ENCODE measurements at regions not wholly inside any gene's neighbourhood (a gene's known extent, or its start where the extent isn't known, plus 50 kb on each side); places are given as distances from the start of the nearest gene placed in this dataset.
"Not testable (repeated sequence)": the region's sequence is repeated elsewhere in the genome, so short reads cannot be mapped to it uniquely, and the experiment has no call there.

DNA sequence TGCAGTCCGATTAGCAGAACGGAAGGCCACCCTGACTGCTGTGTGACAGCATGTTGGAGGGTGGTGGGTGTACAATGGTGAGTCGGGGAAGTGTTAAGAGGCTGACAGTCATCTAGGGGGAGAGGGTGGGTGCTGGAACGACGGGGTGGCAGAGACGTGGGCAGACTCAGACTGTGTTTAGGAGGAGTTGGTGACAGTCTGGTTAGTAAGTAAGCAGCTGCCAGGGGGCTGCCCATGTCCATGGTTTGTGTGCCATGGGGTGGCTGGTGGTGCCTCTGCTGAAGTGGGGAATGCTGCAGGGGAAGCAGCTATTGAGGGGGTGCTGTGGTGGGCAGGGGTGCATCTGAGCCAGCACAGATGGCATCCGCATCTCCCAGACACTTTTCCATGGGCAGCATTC lies 51.3 kb upstream of the BOD1 start:
- DNase-seq: no peak

DNA sequence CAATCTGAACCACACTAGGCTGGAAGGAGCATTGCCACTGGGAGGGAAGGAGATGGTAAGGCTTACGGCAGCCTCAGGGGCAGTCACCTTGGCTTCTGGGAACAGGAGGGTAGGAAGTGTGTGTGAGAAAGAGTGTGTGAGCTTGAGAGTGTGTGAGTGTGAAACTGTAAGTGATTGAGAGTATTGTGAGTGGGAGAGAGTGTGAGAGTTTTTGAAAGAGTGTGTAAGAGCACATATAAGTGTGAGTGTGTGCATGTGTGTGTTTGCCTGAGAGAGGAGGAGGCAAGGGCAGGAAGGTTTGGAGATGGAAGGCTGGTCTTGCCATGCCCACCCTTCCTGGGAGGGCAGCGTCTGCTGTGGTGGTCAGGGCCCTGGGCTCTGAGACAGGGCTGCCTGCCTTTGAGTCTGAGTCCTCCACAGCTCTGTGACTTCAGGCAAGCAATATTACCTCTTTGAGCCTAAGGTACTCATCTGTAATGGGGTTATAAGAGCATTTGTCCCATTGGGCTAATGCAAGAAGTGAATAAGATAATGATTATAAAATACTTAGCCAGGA lies 51.9 kb upstream of the BOD1 start:
- DNase-seq: no peak

DNA sequence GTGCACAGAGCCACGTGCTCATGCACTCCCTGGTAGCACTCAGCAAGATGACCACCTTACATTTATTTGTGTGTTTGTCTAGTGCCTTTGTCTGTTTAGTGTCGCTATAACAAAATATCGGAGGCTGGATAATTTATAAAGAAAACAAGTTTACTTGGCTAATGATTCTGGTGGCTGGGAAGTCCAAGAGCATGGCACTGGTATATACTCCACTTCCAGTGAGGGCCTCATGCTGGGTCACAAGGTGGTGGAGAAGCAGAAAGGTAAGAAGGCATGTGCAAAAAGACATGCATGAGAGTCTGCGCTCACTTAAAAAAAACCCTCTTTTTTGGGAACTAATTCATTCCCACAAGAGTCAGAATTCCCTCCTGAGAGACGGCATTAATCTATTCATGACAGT lies 52.5 kb upstream of the BOD1 start:
- no peak for DNase-seq

DNA sequence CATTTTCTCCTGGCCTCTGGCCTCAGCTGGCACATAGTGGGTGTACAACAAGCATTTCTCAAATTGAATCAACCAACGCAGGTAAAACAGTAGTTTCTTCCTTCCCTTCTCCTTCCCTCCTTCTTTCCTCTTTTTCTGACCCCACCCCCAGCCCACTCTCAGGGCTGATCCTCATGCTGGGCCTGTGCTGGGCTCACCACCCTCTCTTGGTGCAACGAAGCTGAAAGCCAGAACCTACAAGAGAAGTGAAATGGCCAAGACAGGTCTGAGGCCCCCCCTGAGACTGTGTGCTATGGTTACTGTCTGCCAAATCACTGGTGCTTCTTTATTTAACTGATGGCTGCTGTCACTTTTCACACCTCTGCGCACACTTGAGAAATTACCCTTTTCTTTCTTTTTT lies 53.0 kb upstream of the BOD1 start:
- no peak for DNase-seq

DNA sequence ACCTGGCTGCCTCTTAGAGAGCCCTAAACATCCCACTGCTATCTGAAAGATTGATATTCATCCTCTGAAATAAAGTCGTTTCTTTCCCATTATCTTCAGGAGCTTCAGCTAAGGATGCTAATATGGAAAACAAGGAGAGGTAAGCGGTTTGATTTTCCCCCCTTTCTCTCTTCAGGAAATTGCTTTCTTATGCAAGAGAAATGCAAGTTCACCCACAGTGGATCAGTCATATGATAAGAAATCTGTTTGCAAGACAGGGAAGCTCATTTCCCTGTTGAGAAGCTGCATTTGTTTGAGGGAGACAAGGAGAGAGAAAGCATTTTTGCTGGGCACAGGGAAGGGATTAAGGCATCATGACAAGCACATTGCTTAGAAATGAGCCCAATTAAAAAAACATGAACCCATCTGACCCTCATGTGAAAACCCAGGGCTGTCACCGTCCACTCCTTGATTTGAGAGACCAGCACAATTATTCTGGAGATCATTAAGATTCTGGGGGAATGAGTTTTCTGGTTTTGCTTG lies 53.7 kb upstream of the BOD1 start:
- DNase-seq: no peak

DNA sequence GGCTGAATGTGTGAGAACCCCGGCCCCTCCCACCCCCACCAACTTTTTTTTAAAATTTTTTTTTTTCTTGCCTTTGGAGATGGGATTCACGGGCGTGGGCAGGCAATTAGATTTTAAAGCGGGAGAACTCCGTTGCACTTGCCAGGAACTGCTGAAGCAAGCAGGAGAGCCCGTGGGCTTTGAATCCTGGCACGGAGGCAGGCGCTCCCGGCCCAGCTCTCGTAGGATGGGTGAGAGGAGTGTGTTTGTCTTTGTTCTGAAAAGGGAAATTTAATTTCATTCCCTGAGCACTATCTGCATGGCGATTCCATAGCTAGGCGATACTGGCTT lies 54.3 kb upstream of the BOD1 start:
- no peak for DNase-seq

DNA sequence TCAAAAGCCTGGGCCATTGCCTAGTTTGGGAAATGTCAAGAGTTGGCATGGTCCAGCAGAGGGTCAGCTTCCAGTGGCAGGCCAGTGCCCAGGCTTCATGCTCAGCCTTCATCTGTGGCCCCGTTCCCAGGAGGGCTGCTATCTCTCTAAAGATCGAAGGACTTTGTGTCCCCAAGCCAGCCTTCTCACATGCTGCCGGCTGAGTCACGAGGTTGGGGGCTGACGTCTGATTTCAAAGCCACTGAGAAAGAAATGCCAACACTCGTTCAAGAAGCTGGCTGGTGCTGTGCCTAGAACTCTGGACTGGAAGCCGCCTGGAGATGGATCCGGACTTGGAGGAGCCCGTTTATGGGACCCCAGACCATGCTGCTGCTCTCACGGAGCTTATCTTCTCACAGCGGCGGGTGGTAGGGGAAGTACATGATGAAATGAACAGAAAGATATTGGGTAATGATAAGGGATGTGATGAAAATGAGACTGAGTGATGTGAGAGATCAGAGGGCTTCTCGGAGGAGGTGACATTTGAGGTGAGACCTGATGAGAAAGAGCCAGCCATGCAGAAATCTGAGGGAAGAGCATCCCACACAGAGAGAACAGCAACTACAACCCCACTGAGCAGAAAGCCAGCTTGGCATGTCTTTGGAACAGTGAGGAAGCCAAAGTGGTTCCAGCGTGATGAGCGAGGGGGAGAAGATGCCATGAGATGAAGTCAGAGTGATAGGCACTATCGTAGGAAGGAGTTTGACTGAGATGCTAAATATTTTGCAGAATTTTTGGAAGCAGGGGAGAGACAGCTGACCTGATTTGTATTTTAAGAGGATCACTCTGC lies 54.9 kb upstream of the BOD1 start:
- no peak for DNase-seq

DNA sequence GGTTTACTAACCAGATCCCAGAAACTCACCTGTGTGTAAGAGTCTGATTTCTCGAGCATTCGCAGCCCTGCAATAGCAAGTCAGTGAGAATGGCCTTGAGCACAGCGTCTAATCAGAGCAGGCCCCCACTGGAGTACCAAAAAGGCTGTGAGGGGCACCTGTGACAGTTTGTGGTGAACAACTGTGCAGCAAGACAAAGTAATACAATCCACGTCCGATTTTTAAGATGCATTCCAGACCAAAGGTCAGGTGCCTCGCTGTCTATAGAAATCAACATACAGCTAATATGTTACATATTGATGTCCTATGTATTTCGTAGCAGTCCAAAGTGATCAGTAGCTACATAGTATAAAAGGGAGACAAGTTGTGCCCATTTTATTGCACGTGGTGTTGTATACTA lies 55.7 kb upstream of the BOD1 start:
- no peak for DNase-seq

DNA sequence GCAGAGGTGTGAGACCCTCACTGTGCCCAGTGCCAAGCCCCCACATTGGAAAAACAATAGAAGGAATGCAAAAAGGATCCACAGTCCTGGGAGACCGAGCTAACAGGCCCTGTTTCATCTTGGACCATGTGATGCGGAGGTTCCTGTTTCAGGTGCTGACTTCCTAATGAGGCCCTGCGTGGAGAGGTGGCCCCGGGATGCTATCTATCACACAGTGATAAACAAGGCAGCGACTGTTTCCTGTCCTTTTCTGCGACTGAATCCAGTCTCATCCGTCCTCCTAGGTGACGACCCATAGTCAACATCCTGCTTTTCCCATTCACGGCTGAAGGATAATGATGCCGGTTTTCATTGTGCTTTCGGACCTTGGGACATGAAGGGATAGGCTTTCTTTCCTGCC lies 56.4 kb upstream of the BOD1 start:
- DNase-seq: no peak

DNA sequence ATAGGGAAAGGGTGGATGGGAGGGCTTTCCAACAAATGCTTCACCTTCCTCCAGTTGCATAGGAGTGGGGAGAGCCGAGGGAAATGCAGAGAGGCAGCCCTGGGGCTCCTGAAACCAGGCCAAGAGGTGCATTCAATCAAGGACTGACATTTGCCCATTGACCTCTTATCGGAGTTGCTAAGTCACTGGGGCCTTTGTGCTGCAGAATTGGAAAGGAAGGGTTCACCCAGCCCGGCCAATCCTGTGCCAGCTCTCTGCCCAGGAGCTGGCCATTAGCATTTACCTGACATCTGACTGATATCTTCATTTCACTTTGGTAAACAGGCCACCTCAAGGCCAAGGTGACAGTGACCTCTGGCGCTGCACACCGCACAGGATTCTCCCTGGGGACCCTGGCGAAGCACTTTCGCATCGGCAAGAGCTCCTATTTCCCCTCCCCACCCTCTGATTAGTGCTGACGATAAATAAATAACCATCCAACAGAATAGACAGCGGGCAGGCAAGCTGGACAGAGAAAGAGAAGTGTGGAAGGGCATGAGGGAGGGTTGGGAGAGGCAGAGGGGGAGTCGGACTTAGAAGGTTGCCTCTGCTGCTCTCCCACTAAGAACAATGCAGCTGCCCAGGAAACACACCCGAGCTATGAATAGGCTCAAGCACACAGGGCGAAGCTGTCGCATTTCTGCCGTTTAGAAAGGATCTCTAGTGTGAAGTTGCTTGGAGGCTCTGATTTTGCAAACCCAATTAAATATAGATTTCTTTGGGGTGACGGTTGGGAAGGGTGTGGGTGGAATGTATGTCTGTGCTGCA lies 57.0 kb upstream of the BOD1 start:
- DNase-seq: no peak

DNA sequence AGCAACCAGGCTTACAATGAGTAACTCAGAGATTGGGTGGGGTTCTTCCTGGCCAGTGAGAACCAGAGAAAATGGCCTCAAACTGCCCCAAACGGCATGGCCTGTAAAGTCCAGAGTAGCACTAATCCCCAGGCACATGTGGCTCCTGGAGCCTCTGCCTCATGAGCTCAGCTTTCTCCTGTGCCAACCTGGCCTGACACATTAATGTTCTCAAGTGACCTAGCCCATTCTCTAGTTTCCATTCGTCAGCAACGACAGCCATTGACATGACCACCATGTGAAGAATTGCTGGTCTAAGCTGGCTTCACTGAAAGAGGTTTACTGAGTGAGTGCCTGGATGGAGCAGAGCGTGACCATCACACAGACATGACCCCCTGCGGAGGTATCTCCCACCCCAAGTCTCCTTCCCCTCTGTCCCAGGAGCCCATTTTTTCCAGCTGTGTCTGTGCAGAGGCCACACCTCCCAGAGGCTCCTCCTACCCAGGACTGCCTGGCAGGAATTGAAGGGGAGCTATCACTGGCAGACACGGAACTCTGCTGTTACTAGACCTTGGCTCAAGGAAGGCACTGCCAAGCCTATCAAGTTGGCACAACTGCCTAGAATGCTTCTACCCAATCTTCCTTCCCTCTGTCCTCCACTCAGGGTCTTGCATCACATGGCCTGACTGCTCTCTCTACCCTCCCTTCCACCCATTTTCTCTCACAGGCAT lies 59.0 kb upstream of the BOD1 start:
- no peak for DNase-seq

DNA sequence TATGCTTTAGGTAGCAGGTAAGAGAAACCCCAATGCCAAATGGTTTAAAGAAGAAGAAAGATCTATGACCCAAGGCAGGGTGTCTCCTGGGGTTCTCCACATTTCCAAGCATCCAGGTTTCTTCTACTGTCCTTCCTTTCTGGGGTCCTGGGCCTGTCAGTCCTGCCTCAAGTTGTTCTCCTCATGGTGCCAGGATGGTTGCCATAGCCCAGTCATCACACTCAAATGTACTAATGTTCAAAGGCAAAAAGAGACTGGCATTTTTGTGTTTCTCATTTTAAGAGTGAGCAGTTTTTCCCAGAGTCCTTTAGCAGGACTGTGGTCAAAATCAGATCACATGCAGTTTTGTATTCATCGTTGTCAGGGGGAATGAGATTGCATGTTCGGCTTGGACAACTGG lies 59.9 kb upstream of the BOD1 start:
- DNase-seq: no peak

DNA sequence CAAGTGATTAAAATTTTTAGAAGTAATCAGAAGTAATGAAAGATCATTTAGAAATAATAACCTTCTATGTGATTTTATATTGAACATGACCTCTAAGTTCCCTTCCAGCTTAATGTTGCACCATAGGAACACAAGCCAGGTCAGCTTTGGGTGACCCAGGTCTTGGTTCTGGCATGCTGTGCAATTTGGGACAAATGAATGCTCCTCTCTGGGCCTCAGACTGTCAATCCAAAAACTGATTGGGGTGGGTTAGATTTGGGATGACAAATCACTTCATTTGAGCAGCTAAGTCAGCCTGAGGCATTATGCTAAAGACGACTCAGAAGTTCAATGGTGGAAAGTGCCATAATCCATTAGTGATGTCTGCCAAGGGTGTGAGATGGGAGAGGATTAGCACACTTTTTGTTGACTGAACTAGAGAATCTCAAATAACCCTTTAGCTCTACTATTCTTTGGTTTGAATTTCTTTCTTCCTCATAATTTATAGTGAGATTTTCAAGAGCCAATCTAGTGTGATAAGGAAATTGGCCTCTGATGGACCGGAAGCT lies 60.7 kb upstream of the BOD1 start:
- DNase-seq: no peak

DNA sequence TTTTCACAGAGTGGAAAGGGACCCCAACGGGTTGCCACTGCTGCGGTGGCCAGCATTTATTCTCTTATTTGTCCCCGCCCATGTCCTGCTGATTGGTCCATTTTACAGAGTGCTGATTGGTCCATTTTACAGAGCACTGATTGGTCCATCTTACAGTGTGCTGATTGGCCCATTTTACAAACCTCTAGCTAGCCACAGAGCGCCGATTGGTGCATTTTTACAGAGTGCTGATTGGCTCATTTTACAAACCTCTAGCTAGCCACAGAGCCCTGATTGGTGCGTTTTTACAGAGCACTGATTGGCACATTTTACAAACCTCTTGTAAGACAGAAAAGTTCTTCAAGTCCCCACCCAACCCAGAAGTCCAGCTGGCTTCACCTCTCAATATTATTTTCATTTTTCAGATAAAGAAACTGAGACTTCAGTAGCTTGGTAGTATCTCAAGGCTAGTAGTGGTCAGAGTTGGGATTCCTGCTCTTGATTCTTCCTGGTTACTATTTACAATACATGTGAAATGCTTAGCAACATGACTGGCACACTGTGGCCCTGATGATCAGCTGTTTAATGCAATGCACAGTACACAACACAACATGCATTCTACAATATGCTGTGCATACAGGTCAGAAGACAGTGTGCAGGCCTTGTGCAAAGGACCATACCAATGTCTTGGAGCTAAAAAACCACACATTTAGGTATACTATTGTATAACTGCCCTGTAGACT lies 63.6 kb upstream of the BOD1 start:
- no peak for DNase-seq

DNA sequence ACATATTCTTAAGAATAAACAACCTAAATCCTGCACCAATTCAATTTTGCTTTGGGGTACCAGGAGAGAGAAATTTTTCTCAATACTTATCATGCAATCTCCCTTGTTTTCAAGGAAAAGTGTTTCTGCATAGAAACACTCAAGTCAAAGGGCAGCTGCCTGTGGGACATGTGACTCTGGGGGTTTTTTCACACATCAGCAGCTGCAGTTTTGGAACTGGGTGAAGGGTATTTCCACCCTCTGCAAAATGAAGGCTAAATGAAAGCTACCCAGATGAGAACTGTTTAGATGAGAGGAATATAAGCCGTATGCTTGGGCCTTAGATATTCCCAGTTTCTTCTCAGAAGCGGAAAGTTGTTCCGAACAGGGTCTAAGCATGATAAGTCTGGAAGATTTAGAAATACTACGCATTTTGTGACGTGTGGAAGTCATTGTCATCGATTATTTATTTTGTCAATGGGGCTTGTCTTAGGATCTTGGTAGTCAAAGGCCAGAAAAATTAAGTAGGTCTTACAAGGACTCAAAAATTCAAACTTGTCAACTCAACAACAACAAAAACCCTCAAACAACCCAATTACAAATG lies 64.3 kb upstream of the BOD1 start:
- no peak for DNase-seq

DNA sequence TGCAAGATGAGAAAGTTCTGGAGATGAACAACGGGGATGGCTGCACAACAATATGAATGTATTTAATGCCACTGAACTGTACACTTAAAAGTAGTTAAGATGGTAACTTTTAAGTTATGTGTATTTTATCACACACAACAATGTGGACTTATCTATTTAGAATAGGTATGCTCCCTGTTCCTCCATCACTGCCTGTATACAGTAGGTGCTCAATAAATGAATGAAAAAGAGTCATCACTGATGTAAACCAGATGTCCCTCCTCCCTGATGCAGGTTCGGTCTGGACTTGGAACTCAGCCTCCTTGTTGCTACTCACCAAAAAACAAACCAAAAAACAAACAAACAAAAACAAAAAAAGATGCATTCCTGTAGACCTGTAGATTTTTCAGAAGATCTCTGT lies 65.9 kb upstream of the BOD1 start:
- no peak for DNase-seq

DNA sequence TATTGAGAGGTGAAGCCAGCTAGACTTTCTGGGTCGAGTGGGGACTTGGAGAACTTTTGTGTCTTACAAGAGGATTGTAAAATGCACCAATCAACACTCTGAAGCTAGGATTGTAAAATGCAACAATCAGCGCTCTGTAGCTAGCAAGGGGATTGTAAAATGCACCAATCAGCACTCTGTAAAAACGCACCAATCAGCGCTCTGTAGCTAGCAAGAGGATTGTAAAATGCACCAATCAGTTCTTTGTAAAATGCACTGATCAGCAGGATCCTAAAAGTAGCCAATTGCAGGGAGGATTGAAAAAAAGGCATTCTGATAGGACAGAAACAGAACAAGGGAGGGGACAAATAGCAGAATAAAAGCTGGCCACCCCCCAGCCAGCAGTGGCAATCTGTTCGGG lies 68.1 kb upstream of the BOD1 start:
- DNase-seq: not testable (repeated sequence)

DNA sequence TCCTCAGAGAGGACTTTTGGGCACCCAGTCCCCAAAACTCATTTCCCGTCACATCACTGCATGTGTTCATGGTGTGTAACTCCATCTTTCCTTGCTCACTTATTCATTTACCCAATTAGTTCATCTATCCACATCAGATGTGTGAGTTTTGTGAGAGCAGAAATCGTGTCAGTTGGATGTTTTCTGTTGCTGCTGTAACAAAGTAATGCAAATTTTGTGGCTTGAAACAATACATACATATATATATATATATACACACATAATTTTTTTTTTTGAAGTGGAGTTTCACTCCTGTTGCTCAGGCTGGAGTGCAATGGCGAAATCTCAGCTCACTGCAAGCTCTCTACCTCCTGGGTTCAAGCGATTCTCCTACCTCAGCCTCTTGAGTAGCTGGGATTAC lies 70.5 kb upstream of the BOD1 start:
- no peak for DNase-seq

DNA sequence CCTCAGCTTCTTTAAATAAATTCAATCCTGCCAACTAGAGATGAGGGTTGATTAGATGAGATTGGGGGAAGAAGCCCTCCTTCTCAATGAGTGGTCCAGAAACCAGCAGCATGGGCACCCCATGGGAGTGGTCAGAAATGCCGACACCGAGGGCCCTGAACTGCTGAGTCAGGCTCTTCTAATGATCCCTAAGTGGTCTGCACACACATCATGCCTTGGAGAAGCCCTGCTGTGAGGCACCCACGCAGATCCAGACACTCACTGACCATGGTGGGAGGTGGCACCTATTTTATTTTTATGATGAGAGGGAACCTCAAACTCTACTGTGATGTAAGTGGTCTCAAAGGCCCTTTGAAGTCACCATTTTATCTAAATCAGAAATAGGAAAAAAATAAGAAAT lies 72.3 kb upstream of the BOD1 start:
- no peak for DNase-seq

DNA sequence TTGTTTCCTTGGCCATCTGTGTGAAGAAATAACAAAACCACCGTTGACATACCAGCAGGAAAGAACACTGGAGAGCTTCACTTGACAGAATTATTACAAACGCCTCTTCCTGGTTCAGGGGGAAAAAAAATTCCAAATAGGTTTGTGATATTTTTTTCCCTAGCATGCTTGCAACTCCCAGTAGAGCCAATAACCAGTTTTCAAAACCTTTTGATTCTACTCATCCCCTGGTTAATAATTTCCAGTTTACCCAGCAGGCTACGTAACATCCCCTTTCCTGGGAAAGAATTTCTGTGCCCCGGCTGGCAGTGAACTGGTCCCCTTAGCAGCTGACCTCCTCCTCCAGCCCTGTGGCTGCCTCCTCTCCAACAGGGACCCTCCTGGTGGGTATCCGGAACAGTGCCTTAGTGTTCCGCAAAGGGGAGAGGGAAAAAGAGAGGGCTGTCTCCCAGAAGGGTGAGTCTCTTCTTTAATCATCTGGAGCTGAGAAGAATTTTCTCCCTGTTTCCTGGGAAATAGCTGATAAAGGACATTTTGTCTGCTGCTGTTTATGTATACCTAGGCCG lies 72.8 kb upstream of the BOD1 start:
- no peak for DNase-seq

DNA sequence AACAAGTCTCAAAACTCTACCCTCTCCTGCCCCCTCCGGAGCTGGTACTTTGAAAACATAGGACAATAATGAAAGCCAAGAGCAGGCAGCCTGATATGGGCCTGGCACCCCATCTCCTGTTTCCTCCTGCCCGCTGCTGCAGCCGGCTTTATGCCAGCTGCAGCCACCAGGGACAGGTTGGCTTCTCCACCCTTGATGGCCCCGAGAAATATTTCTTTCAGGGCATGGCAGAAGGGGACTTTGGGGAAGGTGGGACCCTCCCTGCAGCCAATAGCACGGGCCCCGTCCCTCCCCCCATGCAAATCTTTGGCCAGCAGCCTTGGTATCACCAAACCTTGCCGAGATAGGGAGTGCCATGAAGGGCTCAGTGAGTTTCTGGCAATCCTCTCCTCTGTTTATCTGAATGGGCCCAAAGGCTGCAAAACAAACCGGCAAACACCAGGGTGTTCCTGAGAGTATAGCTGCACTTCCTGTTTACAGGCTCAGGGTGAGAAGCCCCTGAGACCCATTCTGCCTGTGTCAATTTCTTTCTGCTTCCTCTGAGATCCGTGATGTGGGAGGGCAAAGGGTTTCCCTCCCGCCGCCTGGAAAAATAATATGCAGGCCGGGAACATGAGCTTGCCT lies 73.4 kb upstream of the BOD1 start:
- DNase-seq: no peak
